Right ventricle myocardium superior (tissue), 1 donor: ENCODE measurements at regions not wholly inside any gene's neighbourhood (a gene's known extent, or its start where the extent isn't known, plus 50 kb on each side); places are given as distances from the start of the nearest gene placed in this dataset.

Experiments
- ATAC-seq: fragments of 200-7000 bp; cut with Tn5 transposase; one replicate; pipeline ENCODE4 v1.9.1; 2020; ENCODE audit warnings: mild to moderate bottlenecking; ENCODE audit not compliant: poor library complexity
- DNase-seq: peaks from one replicate; pipeline ENCODE4 v3.0.0-alpha.2; 2020
- intact Hi-C: fragments of 100-400 bp; cut with DNase I; formaldehyde crosslinking; loops from one replicate; pipeline ENCODE4 v1.11.2; 2022
- donor health status: DM: no; HTN: yes; CAD: no; lungs with severe emphysema.

DNA sequence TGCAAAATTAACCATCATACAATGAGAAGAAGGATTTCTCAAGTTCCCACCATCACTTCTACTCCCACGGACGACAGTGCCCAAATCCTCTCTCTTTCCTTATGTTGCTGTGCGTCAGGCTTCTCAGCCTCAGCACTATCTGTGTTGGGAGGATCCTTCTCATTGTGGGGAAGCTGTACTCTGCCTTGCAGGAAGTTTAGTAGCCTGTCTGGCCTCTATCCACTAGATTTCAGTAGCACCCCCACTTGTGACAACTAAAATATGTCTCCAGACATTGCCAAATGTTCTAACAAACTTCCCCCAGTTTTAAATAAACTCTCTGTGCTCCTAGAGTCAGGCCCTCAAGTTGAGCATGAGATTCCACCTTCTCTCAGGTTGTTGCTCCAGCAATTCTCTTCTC is 545.9 kb upstream of the ZFP42 start:
- no peak for DNase-seq
- no peak for ATAC-seq
- intact Hi-C loops: no loop called here

DNA sequence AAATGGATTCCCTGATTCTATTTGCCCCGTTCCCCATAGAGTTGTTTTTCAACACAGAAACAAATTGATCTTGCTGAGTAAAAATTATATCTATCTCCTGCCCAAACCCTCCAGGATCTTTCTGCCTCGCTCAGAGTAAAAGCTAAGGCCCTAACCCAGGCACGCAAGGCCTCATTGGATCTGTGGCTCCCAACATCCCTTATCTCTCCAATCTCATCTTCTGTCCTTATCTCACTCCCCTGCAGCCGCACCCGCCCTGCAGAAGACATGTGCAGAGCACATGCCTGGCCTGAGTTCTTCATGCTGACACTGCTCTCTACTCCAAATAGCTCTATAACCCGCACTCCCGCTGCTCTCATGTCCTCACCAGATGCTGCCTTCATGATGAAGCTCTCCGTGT is 543.8 kb upstream of the ZFP42 start:
- ATAC-seq (no peak), DNase-seq (no peak)
- intact Hi-C loops: no loop called here

DNA sequence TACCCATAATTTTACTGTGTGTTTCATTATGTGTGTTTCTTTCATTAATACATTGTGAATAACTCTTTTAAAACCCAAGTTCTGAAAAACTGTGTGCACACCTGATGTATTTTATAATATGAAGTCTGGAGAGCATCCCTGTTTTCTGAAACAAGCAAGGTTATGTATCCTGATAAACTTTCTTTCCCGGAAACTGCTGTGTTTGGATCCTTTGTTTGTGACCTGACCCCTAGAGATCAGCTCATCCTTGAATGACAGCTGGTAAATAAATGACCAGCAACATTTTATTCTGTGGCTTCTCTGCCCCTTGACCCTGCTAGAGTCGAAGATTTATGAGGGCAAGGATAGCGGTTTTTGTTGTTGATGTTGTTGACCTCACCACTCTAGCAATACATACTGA is 535.6 kb upstream of the ZFP42 start:
- ATAC-seq (no peak), DNase-seq (no peak)
- intact Hi-C loops: no loop called here

DNA sequence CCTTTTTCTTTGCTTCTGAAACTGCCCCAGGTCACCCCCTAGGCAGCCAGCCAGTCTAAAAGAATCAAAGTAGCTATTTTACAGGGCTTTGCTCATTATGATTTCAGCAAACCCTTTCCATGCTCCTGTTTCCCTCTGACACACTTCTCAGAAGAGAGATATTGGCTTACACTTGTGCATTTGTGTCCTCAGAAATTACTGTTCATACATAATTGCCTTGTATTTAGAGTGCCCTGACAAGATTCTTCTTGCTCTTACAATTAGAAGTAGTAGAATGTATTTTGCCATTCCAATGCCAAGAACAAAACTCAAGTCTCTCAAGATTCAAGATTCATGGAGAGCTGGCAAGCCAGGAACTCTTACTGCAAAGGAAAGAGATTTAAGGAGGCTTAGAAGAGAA is 531.0 kb upstream of the ZFP42 start:
- ATAC-seq (no peak), DNase-seq (no peak)
- intact Hi-C loops: no loop called here

DNA sequence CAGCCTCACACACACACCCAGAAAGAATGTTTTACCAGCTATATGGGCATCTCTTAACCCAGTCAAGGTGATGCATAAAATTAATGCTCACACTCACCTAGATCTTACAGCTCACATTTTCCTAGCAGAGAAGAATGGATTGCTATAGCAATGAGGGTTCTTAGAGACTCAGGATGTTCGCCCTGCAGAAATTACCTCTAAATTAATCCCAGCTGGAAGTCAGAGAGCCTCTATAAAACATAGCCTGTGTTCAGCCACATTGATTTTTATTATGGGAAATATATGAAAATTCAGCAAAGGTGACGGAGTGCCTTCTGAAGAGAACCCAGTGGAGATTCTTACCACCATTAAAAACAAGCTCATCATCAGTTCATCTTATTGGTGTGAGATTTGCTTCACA is 528.3 kb upstream of the ZFP42 start:
- intact Hi-C loops: no loop called here
- DNase-seq: no peak
- ATAC-seq: no peak

DNA sequence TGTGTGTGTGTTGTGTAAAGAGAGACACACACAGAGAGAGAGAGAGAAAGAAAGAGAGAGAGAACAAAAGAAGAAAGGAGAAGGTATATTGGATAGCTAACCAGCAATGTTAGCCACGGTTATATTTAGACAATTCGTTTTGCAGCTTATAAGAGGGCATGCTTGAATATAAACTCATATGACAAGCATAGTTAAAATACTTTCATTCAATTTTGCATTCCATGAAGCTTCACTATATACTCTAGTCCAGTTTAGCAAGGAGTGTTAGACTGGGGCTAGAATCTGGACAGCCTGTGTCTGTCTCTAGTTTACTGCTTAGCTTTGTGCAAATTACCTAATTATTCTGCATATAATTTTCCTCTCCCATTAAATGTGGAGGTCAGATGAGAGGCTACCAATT is 525.9 kb upstream of the ZFP42 start:
- ATAC-seq: peak; percentile 15
- no peak for DNase-seq
- intact Hi-C loops: no loop called here

DNA sequence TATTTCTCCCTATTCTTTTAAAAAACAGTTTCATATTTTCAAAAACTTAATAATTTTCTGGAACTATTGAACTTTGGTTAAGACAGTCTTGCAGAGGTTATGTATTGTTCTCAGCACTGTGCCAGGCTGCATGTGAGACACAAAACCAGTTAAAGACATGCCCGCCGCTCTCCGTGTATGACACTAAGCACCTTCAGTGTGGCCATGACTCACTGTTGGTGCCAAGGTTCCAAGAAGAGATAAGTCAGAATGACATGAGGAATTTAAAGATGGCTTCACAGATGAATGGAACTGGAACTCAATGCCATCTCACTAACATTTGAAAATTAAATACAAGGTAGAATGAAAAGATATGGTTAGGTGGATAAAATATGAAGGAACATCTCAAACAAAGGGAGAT is 525.5 kb upstream of the ZFP42 start:
- no peak for DNase-seq
- intact Hi-C loops: no loop called here
- no peak for ATAC-seq

DNA sequence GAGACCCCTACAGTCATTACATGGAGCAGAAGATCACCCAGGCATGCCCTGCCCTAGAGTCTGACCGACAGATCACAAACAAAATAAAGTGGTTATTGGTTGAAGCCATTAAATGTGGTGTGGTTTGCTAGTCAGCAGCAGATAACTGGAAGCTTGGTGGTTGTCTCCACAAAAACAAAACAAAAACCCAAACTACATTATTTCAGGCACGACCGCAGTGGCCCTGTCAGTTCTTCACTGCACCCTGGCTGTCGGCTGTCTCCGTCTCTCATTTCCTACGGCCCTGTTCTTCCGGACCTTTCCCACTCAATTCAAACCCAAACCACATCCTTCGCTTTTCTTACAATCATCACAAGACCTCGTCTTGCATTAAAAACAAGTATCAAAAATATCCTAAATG is 521.3 kb upstream of the ZFP42 start:
- intact Hi-C loops: no loop called here
- no peak for DNase-seq
- ATAC-seq: no peak

DNA sequence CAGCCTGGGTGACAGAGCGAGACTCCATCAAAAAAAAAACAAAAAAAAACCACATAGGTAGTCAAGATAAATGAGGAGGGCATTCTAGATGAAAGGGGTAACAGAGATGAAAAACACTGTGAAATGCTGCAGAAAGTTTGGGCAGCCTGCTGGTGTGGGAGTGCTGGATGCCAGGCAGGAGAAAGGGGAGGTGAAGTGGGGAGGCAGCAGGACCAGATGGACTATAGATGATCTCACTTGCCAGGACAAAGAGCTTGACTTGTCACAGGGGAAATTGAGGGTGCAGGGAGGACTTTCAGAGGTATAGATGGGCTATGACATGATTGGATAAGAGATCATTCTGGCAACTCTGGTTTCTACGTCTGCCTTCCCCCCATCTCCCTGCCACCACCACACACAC is 519.7 kb upstream of the ZFP42 start:
- ATAC-seq (no peak), DNase-seq (no peak)
- intact Hi-C loops: no loop called here

DNA sequence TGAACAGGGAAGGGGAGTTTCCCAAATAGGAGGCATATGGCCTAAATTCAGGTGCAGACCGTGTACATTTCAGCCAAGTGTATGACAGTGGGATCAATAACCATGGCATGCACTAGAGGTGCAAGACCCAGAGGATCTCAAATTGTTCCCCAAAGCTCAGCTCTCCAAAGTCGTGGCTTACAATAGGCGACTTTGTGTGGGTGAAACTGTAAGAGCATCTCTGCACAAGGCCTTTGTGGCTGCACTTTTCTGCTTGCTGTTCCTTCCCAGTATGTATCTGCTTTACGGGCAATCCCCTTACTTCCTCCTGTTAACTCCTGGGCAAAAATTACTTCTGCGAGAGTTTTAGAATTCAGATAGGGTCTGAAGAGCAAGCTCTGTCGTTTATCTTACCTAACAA is 518.3 kb upstream of the ZFP42 start:
- DNase-seq: no peak
- intact Hi-C loops: no loop called here
- ATAC-seq: no peak

DNA sequence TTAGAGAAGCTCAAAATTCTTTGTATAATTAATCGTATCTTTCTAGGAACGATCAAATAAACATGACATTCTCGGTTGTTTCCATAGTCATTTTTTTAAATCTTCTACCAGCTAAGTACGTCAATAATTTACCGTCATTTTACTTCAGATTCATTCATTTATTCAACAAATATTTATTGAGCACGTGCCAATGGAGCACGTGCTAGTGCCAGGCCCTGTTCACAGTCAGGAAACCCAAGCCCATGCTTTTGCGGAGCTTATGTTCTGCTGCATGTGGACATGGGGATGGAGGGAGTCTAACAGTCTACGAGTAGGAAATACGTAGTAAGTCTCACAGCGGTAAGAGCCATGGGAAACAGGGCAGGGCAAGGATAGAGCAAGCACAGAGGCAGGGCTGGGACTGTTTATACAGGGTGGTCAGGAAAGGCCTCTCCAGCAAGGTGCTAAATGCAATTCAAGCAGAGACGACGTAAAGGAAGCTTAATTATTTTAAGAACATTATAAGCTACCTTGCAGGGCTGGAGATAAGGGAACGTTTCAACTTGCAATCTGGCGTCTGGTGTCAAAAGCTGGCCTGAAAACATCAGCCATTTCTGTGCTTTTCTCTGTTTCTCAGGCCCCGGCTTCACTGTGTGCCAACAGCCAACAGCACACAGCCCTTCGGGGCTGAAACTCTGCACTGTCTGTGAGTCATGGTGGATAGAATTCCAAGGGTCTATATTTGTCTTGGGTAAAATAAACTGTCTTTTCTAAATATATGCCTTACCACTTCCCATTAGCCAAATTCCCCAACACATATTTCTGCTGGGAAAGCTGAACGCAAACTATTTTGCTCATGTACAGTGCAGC is 517.1 kb upstream of the ZFP42 start:
- intact Hi-C loops: no loop called here

DNA sequence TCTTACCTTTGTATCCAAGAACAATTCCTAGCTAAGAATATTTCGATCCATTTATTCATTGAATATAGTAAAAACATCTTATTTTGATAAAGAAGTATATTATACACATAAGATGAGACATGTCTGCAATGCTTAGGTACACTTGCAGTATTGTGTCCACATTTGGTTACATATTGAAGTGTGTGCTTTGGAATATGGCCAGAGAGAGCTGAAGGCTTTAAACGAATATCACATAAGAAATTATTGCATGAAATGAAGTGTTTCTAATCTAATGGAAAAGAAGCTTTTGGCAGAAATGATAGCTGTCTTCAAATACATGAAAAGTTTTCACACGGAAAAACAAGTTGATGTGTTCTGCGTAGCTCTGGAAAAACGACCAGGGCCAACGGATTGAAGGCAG is 516.1 kb upstream of the ZFP42 start:
- ATAC-seq (no peak), DNase-seq (no peak)
- intact Hi-C loops: no loop called here

More for the DNA sequence above, 517.1 kb upstream of the ZFP42 start:
- DNase-seq (no peak), ATAC-seq (no peak)

DNA sequence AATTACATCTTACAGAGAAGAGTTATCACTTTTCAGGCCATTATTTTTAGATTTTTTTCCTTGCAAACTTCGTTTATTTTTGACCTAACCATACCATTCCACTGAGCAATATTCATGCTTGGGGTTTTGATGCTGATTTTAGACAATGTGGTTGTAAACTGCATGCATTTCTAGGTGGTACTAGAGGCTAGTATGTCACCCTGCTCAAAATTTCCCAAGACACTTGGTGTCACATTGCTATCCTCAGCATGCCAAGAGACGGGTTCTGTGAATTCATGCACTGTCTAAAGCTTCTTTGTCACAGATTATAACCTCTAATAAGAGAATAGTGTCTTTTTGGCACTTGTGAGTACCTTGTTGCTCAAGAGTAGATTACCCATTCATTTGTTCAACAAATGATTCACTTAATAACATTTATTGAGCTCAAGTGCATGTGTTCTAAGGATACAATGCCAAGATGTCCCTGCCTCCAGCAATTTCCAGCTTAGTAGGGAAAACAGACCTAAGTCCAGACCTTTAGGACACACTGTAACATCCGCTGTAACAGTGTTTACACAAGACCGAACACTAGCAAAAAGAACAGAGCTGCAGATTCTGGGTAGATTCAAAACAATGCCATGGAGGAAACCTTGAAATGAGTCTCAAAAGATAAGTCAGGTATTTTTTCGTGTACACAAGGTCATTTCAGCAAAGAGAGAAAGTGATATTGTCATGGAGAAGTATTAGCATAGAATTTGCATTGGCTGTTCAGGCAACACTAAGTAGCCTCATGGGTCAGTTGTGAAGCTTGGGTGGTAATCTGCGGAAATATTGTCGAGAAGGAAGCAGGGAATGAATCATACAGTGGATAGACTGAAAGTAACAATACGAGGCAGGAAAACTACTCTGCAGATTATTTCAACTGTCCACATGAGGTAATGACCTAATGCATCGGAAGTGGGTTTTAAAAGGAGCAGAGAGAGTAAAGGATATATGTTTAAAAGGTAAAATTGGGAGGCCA is 515.1 kb upstream of the ZFP42 start:
- no peak for DNase-seq
- no peak for ATAC-seq
- intact Hi-C loops: no loop called here

DNA sequence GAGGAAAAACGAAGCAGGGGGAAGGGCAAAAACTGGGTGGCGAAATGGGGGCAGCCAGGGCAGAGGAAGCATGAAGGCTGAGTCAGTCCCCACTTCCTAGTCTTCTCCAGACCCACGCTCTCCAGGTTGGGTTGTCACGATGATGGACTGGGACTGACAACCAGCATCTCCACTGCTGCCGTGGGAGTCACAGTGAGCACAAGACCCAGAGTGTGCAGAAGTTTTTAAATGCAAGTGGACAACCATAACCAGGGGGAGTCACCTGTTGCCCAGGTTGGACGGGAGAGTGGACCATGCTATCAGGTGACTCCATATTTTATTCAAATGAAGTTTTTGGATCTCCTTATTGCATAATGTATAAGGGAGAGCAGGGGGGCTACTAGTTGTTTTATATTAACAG is 511.4 kb upstream of the ZFP42 start:
- intact Hi-C loops: no loop called here
- DNase-seq (no peak), ATAC-seq (no peak)

DNA sequence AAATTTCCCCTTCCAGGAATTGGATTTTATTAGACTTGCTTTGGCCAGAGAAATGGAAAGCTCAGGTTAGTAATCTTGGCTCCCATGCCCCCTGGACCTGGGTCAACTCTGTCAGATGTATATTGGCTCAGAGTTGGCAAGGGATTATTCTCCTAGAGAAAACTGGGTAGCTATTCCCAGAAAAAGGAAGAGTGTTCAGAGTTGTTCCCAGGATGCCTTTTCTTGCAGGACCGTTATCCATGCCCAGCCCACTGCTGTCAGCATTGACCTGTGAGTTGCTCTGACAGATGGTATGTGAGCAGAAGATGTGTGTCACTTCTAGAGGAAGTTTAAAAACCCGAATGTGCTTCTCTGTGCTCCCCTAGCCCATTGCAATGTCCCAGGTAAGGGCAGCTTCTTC is 509.9 kb upstream of the ZFP42 start:
- intact Hi-C loops: no loop called here
- no peak for DNase-seq

DNA sequence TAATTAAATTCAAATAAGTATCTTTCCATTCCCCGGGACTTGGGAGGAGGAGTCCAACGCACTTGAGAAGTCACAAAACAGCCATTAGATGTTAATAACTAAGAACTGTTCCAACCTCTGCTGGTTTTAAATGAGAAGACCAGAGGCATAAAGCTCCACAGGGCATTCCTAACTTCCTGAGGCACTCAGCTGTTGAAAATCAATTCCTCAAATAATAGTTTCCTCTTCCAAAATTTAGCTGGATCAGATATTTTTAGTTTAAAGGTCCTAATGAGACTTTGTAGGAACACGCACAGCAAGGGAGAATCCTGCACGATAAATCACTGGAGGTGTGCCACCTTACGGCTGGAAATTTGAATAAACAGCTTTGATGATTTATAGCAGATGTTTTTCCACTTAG is 504.3 kb upstream of the ZFP42 start:
- intact Hi-C loops: no loop called here
- no peak for ATAC-seq

More for the DNA sequence above, 509.9 kb upstream of the ZFP42 start:
- no peak for ATAC-seq

DNA sequence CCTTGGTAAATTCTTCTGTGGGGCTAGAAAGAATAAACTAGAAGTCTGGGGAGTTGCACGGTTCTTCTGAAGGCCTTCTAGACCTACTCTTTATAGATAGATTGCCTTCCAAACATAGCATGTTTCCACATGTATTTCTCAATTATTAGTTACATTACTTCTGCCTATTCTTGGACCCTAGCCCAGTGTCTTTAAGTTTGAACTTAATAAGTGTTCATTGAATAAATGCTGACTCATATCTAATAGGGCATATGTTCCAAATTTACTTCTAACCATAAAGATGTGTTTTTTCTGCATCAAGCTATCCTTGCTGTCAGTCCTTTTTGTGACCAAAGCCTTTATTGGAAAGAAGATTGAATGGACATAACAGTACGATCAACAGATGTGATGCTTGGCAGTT is 503.6 kb upstream of the ZFP42 start:
- ATAC-seq (no peak), DNase-seq (no peak)
- intact Hi-C loops: no loop called here

More for the DNA sequence above, 504.3 kb upstream of the ZFP42 start:
- DNase-seq: no peak

DNA sequence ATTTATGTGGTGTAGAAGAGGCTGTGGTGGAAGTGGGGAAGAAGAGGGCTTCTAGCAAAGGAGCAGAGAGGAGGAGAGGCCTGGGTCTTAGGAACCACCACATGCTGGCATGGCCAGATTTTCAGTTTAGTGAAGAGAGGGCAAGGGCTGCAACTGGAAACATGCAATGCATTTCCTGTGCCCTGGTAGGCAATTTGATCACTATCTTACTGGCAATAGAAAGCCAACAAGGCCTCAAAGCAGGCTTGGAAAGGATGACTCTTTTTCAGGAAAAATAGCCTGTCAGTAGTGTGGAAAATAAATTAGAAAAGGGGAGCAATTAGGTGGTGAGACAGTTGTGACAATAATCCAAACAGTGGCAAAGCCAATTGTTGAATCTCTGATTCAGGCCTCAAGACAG is 501.9 kb upstream of the ZFP42 start:
- no peak for ATAC-seq
- DNase-seq: no peak
- intact Hi-C loops: no loop called here

DNA sequence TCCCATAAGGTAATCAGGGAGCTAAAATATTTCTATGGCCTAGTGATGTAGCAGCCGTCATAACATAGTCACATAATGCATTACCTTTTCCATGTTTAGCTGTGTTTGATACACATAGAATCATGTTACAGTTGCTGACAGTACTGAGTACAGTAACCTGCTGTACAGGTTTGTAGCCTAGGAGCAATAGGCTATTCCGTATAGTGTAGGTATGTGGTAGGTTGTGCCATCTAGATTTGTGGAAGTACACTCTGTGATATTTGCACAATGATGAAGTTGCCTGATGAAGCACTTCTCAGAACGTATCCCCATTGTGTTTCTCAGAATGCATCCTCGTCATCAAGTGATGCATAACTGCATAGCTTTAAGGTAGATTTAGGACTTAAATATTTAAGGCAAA is 495.6 kb upstream of the ZFP42 start:
- intact Hi-C loops: no loop called here
- ATAC-seq (no peak), DNase-seq (no peak)

DNA sequence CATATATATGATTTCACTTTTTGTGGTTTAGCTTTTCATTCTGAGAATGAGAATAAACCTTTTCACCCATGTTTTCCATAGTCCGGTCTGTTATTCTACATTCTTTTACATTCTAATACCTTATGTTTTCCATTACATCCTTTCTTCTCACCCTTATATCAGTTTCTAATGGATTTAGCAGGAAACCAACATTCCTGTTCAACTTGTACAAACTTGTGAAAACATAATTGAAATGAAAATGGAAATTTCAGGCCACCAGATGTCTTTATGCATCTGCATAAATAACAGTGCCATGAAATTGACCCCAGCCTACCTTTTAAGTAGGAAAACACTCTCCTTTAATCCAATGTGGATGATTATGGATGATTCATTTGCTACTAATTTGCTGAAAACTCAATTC is 494.8 kb upstream of the ZFP42 start:
- intact Hi-C loops: no loop called here
- no peak for DNase-seq
- no peak for ATAC-seq
